Frontal cortex (tissue), 3 donors: ENCODE measurements at regions not wholly inside any gene's neighbourhood (a gene's known extent, or its start where the extent isn't known, plus 50 kb on each side); places are given as distances from the start of the nearest gene placed in this dataset.
"Not testable (repeated sequence)": the region's sequence is repeated elsewhere in the genome, so short reads cannot be mapped to it uniquely, and the experiment has no call there.

Source experiments
- DNase-seq, 2 donors: peaks; one replicate each; pipeline ENCODE4 v3.0.0; 2012; ENCODE audit warnings: low spot score in 2 of 2
- FAIRE-seq: peaks from 2 replicates; lab custom pipeline; 2012; peaks lifted over from hg19 to GRCh38; lab: Jason Lieb, UNC
- donor health status: control.
- donor health status: control.
- donor health status: control.

DNA sequence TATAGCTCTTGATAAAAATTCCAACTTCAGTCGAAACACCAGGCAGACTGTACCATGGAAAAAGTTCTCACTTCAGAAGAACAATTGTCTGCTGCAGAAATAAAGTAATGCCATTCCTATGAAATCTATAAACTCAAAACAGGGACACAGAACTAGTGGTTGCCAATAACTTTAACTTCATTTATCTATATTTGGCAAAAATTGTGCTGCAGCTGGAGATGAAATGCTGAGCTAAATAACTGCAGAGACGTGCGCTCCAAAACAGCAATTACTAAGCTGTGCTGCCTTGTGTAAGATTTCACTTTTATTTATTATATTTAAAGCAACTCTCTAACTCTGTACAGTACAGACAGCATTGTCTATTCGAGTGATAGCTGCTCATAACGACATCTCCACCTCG lies 540.1 kb upstream of the ID2 start:
- DNase-seq (no peak), FAIRE-seq (no peak)

DNA sequence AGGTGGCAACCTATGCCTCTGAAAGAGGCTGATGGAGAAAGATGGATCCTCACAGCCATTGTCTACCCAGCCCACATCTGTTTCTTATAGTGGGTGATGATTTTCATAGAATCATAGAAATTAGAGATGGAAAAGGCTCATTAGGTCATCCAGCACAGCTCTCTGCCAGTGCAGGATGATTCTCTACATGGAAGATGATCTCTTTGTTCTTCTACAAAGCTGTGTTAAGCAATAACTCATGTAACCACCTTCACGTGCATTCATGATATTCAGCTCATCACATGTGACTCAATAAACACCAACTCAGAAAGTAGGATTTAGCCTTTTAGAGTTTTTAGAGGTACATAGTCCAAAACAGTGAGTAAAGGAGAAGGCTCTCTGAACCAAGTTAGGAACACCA lies 539.4 kb upstream of the ID2 start:
- FAIRE-seq (no peak), DNase-seq (no peak)

DNA sequence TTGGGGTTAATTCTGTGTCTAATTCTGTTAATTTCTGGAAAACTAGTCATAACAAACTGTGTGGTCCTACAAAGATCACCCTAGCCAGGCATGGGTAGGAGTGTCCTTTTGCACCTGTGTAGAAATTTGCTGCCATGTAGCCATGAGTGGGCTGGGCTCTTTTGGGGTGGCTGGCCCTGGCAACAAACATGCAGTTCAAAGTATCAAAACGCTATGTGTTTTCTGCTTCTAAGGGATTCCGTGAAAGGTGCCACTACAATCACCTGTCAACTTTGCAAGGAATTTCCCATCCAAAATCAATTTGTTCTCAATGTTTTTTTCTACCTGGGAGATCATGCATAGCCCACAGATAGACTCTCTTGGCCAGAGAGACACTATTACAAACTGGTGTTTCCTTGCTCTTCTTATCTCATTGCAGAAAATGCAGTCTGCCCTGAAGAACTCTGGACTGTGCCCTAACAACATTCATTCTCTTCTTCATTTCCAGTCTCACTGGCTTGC lies 537.7 kb upstream of the ID2 start:
- no peak for DNase-seq
- FAIRE-seq = no peak

DNA sequence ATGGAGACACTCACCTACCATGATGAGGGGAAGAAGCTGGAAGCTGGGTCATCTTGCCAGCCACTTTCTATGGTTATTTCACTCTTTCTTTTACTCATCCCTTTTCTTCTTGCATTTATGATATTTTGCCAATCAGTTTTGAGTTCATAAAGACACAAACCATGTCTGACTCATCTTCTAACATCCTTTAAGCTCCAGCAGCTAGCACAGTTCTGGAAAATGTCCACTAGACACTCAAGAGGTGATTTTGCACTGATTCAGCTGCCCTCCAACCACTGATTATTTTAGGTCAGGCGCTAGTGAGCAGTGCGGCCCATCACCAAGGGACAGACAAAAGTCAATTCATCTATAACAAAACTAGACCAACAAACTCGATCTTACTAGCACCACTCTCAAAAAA lies 537.1 kb upstream of the ID2 start:
- no peak for DNase-seq
- FAIRE-seq = no peak

DNA sequence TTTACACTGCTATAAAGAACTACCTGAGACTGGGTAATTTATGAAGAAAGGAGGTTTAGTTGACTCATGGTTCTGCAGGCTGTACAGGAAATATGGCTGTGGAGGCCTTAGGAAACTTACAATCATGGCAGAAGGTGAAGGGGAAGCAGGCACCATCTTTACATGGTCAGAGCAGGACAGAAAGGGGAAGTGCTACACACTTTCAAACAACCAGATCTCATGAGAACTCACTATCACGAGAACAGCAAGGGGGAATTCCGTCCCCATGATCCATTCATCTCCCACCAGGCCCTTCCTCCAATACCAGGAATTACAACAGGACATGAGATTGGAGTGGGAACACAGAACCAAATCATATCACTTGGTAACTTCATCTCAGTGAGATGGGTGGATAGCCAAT lies 536.5 kb upstream of the ID2 start:
- not testable (repeated sequence) for DNase-seq, FAIRE-seq

DNA sequence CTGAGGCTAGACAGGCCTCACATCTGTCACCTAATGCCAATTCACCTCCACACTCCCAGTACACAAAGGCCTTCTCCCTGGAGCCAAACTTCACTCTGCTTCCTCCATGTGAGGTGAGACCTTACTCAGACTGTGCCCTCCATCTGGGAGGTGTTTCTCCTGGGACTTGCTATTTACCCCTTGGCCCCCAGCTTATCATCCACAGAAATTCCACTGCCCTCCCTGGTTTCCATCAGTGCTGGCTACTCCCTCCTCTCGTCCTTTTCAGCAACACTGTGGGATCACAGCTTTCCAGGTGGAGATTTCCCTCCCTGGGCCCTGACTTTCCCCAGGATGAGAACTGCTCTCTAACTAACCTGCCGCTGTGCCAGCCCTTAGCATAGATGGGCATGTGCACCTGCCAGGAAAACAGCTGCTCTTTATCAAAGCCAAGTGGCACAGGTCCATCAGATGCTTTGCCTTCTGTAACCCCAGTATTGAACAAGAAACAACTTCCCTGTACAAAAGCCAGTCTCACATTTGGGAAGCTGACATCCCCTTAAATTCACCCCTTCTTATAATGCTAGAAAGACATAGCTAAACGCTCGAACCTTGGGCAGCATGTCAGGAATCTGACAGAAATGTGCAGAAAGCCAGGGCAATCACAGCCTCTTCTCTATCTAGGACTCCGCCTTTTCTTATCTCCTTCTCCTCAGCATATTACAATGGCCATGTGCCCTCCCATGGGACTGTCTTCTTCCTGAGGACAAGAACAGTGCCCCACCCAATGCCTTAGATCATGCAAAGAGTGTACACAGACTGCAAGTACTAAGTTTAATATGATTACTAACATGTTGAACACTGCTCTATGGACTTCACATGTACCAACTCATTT lies 535.5 kb upstream of the ID2 start:
- FAIRE-seq (no peak), DNase-seq (no peak)

DNA sequence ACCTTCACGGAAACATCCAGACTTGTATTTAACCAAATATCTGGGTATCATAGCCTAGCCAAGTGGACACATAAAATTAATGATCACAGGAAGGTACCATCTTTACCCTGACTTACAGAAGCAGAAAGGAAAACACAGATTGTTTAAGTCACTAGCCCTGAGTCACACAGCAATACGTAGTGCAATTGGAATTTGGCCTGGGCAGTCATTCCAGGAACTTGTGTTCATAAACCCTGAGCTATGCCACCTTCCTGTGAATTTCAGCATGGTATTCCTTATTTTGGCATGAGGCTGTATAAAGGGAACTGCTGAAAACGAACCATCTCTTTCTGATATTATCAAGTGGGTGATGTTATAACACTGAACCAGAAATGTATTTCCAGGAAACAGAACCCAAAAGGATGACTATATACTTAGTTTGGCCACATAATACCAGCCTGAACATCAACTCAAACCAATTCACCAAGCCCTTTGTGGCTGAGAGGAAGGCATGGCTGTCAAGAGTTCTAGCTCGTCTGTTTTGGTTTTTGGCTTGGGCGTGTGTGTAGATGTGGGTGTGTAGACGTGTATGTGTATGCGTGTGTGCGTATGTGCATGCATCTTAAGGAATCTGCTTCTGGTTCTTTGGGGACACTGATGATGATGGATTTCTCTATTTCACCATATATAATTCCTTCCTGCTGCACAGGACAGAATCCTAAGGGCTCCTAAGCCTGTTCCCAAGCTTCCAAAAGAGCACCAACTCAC lies 533.4 kb upstream of the ID2 start:
- DNase-seq (no peak), FAIRE-seq (no peak)

DNA sequence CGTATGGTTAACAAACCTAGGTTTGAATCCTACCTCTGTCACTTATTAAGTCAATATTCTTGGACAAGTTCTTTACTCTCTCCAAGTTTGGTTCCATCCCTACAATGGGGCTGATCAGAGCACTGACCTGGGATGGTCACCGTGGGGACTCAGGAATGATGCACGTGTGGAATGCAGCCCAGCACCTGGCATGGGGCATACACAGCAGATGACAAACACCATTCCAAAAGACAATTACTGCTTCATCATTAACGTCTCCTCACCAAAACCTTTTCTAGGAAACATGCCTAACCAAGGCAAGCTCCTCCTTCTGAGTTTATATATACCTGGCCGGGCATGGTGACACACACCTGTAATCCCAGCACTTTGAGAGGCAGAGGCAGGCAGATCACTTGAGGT lies 532.9 kb upstream of the ID2 start:
- DNase-seq (no peak), FAIRE-seq (no peak)

DNA sequence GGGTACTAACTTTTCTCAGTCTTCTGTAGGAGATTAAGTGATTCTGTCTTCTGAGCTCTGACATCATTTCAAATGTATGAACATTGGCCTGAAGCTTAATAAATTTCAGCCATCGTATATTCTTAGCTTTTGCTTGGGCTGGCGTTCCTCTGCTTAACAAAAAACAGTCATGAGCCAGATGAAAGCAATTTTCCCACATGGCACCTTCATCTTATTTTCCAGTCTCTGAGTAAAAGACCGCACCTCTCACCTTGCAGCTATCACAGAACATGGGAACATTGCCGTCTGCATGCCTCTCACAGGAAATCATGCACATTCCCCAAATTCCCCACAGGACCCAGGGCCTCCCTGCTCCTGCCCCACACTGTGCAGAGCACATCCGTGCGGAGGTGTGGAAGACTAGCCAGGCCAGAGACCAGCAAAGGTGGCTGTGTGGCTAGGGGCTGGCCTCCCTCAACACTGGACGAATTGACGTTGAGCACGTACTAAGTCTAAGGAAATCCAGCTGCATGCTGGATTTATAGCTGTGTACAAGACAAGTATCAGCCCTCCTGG lies 531.8 kb upstream of the ID2 start:
- DNase-seq (no peak), FAIRE-seq (no peak)

DNA sequence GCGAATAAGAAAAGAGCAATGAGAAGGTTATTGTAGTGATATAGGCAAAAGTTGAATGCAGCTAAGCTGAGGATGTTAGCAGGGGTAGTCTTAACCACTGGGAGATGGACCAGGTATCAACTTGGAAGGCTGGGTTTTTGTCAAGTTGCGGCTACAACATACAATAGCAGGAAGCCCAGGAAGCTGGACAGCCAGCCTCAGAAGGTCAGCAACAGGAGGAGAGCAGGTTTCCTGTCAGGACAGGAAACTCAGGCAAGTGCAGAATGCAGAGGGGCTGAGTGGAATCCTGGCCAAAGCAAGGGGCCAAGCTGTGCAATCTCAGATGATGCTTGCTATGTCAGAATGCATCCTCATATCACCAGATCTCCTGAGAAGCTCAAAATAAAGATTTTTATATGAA lies 530.0 kb upstream of the ID2 start:
- FAIRE-seq = no peak
- no peak for DNase-seq

DNA sequence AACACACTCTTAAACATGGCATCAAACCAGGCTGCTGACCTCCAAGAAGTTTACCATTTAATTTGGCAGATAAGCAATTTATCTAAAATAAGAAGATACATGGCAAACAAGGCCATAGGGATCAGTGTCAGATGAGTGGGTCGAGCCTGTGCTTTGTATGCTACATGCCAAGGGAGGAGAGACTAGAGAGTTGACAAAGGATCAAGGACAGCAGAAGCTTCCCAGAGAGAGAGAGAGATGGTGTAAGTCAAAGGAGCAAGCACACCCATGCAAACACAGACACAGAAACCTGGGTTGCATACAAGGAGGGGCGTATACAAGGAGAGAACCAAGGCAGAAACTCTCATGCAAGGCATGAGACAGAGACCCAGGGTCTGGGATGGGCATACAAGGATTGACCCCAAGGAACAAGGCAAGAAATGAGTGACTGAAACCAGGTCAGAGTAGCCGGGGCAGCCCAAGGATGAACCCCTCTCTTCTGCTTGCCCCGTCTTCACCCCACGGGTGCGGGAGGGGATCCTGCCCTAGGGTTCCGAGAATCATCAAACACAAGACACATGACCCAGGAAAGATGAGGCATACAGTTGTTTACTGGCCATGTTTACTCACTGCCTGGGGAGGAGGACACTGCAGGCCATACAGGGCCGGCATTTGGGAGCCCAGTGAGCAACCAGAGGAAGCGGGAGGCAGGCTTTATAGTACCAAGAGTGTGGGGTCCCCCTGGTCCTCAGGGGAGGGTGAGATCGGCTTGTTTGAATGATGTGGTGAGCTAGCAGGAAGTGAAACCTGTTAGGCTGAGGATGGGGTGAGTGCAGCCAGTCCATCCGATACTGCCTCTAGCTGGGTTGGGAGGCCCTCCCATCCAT lies 529.2 kb upstream of the ID2 start:
- FAIRE-seq = no peak
- DNase-seq = no peak

DNA sequence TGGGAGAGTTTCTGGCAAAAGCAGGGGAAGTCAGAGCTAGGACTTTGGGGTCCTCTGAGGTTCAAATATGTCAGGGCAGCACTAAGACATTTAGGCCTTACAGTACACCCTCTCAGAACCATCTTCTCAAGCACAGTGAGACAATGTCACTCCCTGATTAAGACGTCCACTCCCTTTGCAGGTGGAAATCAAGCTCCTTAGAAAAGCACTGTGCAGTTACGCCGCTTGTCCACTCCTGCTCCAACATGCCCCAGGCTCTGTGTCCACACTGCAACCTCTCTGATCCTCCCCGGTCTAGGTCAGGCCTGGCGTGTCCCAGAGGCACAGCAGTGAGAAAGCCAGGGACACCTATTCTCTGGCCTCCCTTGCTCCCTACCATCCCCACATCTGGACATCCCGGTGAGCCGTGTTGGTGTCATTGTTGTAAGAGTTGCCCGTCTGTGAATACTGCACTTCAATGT lies 528.6 kb upstream of the ID2 start:
- DNase-seq (no peak), FAIRE-seq (no peak)

DNA sequence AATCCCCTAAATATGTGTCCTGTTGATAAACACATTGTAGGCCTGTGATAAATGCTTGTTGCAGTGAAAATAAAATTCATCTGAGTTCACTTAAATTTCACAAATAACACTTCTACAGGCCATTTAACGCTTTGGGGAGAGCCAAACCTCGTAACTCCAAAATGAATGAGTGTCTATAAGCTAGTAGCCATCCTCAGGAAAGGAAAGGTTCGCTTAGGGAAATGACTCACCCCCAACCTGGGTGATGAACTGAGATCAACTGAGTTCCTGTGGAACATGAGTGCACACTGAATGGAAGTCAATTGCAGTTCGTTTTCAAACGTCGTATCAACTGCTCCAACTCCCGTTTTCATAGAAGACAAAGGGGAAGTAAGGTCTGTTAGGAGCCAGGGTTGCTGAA lies 527.6 kb upstream of the ID2 start:
- no peak for FAIRE-seq
- no peak for DNase-seq

DNA sequence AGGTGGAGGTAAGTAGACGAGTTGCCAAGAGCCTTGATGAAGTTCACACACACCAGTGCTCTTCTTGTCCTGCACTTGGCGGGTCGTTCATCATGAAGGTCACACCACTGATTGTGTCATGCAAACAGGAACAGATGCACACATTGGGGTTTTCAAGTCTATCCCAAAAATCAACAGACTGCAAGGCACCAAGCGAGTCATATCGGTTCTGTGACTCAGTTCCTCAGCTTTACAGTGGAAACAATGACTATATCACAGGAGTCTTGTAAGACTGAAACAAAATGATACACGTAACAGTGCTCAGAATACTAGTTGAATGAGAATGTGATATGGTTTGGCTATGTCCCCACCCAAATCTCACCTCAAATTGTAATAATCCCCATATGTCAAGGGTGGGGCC lies 526.9 kb upstream of the ID2 start:
- no peak for DNase-seq
- FAIRE-seq = no peak

DNA sequence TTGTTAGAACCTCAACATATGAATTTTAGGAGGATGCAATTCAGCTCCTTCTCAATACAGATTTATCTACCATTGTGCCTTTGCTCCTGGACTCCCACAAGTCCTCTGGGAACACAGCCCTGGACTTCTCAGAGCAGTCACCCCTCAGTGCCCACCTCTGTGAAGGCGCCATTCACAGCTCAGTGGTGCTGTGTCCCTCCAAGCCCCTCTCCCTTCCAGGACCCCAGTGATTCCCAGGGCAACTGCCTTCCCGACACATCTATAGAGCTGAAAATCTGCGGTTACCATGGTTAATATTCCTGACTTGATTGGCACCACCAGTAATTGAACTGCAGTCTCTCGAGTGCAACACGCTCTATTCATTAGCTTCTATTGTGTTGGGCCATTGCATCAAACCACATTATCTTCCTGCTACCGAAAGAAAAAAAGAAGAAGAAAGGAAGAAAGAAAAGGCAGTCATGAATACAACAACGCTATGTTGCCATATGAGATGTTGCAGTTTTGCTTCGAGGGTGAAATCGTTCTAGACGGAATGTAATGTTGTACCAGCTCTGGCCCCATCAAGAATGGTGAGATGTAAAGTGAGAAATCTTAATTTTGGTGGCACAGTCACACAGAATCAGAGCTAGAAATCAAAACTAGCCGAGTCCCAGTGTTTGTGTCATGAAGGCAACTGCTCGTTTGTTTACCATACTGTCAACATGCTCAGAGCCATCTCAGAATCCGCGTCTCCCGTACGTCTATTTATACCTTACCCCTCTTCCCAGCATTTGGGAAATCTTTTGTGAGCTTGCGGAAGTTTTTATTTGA lies 524.0 kb upstream of the ID2 start:
- no peak for FAIRE-seq

DNA sequence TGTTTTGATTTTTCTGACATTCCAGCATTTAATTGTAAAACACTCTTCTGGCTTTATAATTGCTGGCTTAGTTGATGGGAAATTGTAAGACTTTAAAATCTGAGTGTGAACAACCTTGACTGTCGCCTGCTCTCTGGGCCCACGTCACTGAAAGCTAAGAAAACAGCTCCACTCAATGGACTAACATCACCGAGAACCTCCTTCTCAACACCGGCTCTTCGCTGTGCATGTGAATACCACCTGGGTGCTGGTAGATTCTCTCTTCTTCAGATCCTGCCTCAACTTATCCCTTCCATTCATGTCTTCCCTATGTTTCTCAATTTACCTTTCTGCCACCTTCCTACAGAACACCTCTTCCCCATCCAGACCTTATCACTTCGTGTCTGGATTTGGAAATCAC lies 523.1 kb upstream of the ID2 start:
- no peak for FAIRE-seq
- no peak for DNase-seq

More for the DNA sequence above, 524.0 kb upstream of the ID2 start:
- no peak for DNase-seq

DNA sequence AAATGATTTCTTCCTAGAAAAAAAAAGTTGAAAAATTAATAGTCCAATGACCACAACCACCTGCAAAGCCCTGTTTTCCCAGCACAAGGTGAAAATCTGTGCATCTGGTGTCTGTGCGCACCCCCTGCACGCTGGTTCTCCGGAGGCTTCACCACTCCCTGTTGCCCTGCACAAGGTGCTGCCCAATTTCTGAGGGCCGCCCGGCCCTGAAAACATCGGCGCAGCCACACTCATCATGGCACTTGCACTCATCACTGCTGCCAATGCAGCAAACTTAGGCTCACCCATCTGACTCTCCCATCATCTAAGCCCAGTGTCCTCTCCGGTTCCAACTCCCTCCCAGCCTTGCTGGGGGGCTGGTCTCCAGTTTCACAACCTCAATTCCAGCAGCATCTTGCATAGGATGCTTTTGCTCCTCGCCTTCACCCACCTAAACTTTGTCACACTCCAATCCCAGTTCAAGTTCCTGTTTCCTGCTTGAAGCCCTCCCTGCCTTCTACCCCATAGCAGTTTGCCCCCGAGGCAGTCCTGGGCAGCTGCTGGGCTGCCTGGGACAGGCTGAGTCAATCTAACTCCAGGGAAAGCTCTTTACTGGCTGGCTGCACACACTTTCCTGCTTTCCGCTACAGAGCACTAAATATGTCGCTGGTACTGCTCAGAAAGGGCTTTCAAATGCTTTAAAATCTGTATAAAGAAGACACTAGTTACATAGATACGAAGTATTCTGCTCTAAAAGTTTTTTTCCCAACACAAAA lies 522.5 kb upstream of the ID2 start:
- no peak for FAIRE-seq
- no peak for DNase-seq

DNA sequence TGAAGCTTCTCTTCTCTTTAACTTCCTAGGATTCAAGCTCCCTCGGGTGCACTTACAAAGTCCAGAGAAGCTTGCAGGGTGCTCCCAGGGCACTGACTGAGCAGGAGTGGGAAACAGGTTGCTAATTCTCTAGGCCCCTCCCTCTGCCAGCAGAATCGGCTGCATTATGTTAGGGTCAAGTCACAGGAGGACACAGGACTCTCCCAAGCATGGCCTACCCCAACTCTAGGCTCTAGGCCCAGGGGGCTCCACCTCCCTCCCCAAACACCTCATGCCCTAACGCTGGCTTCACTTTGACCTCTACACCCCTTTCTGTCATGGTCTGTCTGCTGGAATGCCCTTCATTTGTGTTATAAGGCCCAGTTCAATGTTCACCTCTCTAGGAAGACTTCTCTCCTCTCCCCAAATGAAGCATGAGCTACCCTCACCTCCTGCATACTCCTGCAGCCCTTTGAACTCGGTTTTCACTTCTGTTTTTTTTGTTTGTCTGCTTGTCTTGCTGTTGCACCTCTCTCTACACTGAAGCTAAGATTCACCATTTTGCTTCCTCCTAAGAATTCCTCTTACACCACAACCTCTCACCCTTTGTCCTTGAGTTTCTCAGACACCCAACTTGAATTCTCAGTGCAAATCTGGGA lies 521.8 kb upstream of the ID2 start:
- no peak for FAIRE-seq
- no peak for DNase-seq
